ENCODE measurements at regions not wholly inside any gene's neighbourhood (a gene's known extent, or its start where the extent isn't known, plus 50 kb on each side); places are given as distances from the start of the nearest gene placed in this dataset.
"Not testable (repeated sequence)": the region's sequence is repeated elsewhere in the genome, so short reads cannot be mapped to it uniquely, and the experiment has no call there.

GRCh38 chr15:69669446-69669845 is 216.8 kb downstream of the RPLP1 start:
- peak overlapping the region; percentile 54 for H3K4me3 Mint-ChIP-seq
- no peak for ATAC-seq (replicated peaks)
- peak overlapping the region; percentile 79 for H3K27ac Mint-ChIP-seq
- no peaks in the 10 kb centered on the region for H3K27me3 Mint-ChIP-seq
- no peaks in the 10 kb centered on the region for H3K36me3 Mint-ChIP-seq (ENCODE audit: low read depth)
- H3K9me3 Mint-ChIP-seq, result no peaks in the 10 kb centered on the region
- H3K4me1 Mint-ChIP-seq, result peaks cover 11% of the 10 kb centered on the region

GRCh38 chr15:69673291-69673881 is 220.8 kb downstream of the RPLP1 start:
- Mint-ChIP-seq H3K36me3 (ENCODE audit: low read depth) (no peaks in the 10 kb centered on the region), H3K9me3 (no peaks in the 10 kb centered on the region), H3K4me1 (peaks cover 4% of the 10 kb centered on the region), H3K4me3 (no peak overlapping the region), H3K27ac (no peak overlapping the region), H3K27me3 (peaks cover 3% of the 10 kb centered on the region)
- no peak for ATAC-seq (replicated peaks)

- H3K27ac Mint-ChIP-seq, result no peak overlapping the region
- ATAC-seq (replicated peaks), result no peak
- no peaks in the 10 kb centered on the region for H3K9me3 Mint-ChIP-seq
- H3K36me3 Mint-ChIP-seq (ENCODE audit: low read depth), result no peaks in the 10 kb centered on the region
- H3K27me3 Mint-ChIP-seq, result peaks cover 3% of the 10 kb centered on the region
- no peak overlapping the region for H3K4me3 Mint-ChIP-seq
- H3K4me1 Mint-ChIP-seq, result peaks cover 15% of the 10 kb centered on the region
Observed at GRCh38 chr15:69675731-69676130, 223.1 kb downstream of the RPLP1 start.

GRCh38 chr15:69677403-69677802 is 224.8 kb downstream of the RPLP1 start:
- no peak for ATAC-seq (replicated peaks)
- Mint-ChIP-seq H3K4me1 (peaks cover 15% of the 10 kb centered on the region), H3K27ac (no peak overlapping the region), H3K4me3 (no peak overlapping the region), H3K27me3 (peaks cover 8% of the 10 kb centered on the region), H3K9me3 (peaks cover 5% of the 10 kb centered on the region), H3K36me3 (ENCODE audit: low read depth) (no peaks in the 10 kb centered on the region)

GRCh38 chr15:69679623-69680228 is 227.1 kb downstream of the RPLP1 start:
- Mint-ChIP-seq H3K27me3 (peaks cover 8% of the 10 kb centered on the region), H3K27ac (peak overlapping the region; percentile 84), H3K4me3 (peak overlapping the region; percentile 59), H3K4me1 (peaks cover 23% of the 10 kb centered on the region), H3K36me3 (ENCODE audit: low read depth) (no peaks in the 10 kb centered on the region), H3K9me3 (peaks cover 5% of the 10 kb centered on the region)
- peak; percentile 94 for ATAC-seq (replicated peaks)

- Mint-ChIP-seq H3K4me1 (peaks cover 16% of the 10 kb centered on the region), H3K9me3 (peaks cover 18% of the 10 kb centered on the region)
- not testable (repeated sequence) for H3K4me3 Mint-ChIP-seq; ATAC-seq (replicated peaks); H3K36me3 Mint-ChIP-seq (ENCODE audit: low read depth); H3K27me3 Mint-ChIP-seq; H3K27ac Mint-ChIP-seq
Observed at GRCh38 chr15:69684823-69685222, 232.2 kb downstream of the RPLP1 start.

- H3K4me3 Mint-ChIP-seq, result no peak overlapping the region
- peaks cover 5% of the 10 kb centered on the region for H3K27me3 Mint-ChIP-seq
- peaks cover 8% of the 10 kb centered on the region for H3K4me1 Mint-ChIP-seq
- no peaks in the 10 kb centered on the region for H3K36me3 Mint-ChIP-seq (ENCODE audit: low read depth)
- ATAC-seq (replicated peaks), result no peak
- H3K9me3 Mint-ChIP-seq, result peaks cover 18% of the 10 kb centered on the region
- H3K27ac Mint-ChIP-seq, result peak overlapping the region; percentile 60
Observed at GRCh38 chr15:69685512-69686452, 233.2 kb downstream of the RPLP1 start.

- no peak for ATAC-seq (replicated peaks)
- peaks cover 16% of the 10 kb centered on the region for H3K9me3 Mint-ChIP-seq
- H3K27ac Mint-ChIP-seq, result no peak overlapping the region
- H3K36me3 Mint-ChIP-seq (ENCODE audit: low read depth), result no peaks in the 10 kb centered on the region
- peaks cover 8% of the 10 kb centered on the region for H3K4me1 Mint-ChIP-seq
- no peak overlapping the region for H3K4me3 Mint-ChIP-seq
- H3K27me3 Mint-ChIP-seq, result peaks cover 4% of the 10 kb centered on the region
Observed at GRCh38 chr15:69686626-69687025, 234.0 kb downstream of the RPLP1 start.

- Mint-ChIP-seq H3K4me3 (no peak overlapping the region), H3K9me3 (peaks cover 13% of the 10 kb centered on the region), H3K27ac (no peak overlapping the region), H3K36me3 (ENCODE audit: low read depth) (no peaks in the 10 kb centered on the region), H3K27me3 (peaks cover 4% of the 10 kb centered on the region), H3K4me1 (no peaks in the 10 kb centered on the region)
- ATAC-seq (replicated peaks), result no peak
Observed at GRCh38 chr15:69689133-69689532, 236.5 kb downstream of the RPLP1 start.

GRCh38 chr15:69691307-69692015 is 238.8 kb downstream of the RPLP1 start:
- Mint-ChIP-seq H3K4me1 (peaks cover 4% of the 10 kb centered on the region), H3K9me3 (peaks cover 13% of the 10 kb centered on the region), H3K36me3 (ENCODE audit: low read depth) (no peaks in the 10 kb centered on the region), H3K27ac (no peak overlapping the region), H3K4me3 (no peak overlapping the region), H3K27me3 (peaks cover 4% of the 10 kb centered on the region)
- ATAC-seq (replicated peaks), result no peak

- no peak for ATAC-seq (replicated peaks)
- no peak overlapping the region for H3K27ac Mint-ChIP-seq
- no peak overlapping the region for H3K4me3 Mint-ChIP-seq
- no peaks in the 10 kb centered on the region for H3K36me3 Mint-ChIP-seq (ENCODE audit: low read depth)
- peaks cover 13% of the 10 kb centered on the region for H3K9me3 Mint-ChIP-seq
- H3K27me3 Mint-ChIP-seq, result peaks cover 4% of the 10 kb centered on the region
- peaks cover 4% of the 10 kb centered on the region for H3K4me1 Mint-ChIP-seq
Observed at GRCh38 chr15:69692342-69692741, 239.7 kb downstream of the RPLP1 start.

- peaks cover 4% of the 10 kb centered on the region for H3K4me1 Mint-ChIP-seq
- H3K4me3 Mint-ChIP-seq, result no peak overlapping the region
- no peak for ATAC-seq (replicated peaks)
- no peaks in the 10 kb centered on the region for H3K36me3 Mint-ChIP-seq (ENCODE audit: low read depth)
- peaks cover 11% of the 10 kb centered on the region for H3K9me3 Mint-ChIP-seq
- no peak overlapping the region for H3K27ac Mint-ChIP-seq
- peaks cover 4% of the 10 kb centered on the region for H3K27me3 Mint-ChIP-seq
Observed at GRCh38 chr15:69693059-69693458, 240.4 kb downstream of the RPLP1 start.

GRCh38 chr15:69696946-69697345 is 244.3 kb downstream of the RPLP1 start:
- Mint-ChIP-seq H3K4me1 (peaks cover 4% of the 10 kb centered on the region), H3K27me3 (peaks cover 4% of the 10 kb centered on the region), H3K4me3 (no peak overlapping the region), H3K36me3 (ENCODE audit: low read depth) (no peaks in the 10 kb centered on the region), H3K27ac (no peak overlapping the region), H3K9me3 (no peaks in the 10 kb centered on the region)
- ATAC-seq (replicated peaks), result no peak

- Mint-ChIP-seq H3K9me3 (no peaks in the 10 kb centered on the region), H3K4me1 (peaks cover 4% of the 10 kb centered on the region), H3K4me3 (no peak overlapping the region), H3K27ac (no peak overlapping the region), H3K36me3 (ENCODE audit: low read depth) (no peaks in the 10 kb centered on the region), H3K27me3 (peaks cover 4% of the 10 kb centered on the region)
- no peak for ATAC-seq (replicated peaks)
Observed at GRCh38 chr15:69697916-69698315, 245.3 kb downstream of the RPLP1 start.

All from activated T-helper 17 cell treated with anti-CD3 and anti-CD28 coated beads, Interleukin-2, amount 50 U/mL, for 72 hours (primary cell).